ENCODE measurements at regions not wholly inside any gene's neighbourhood (a gene's known extent, or its start where the extent isn't known, plus 50 kb on each side); places are given as distances from the start of the nearest gene placed in this dataset.

- Mint-ChIP-seq H3K27ac (no peak overlapping the region), H3K4me3 (no peak overlapping the region), H3K27me3 (ENCODE audit: low read depth) (no peaks in the 10 kb centered on the region), H3K36me3 (no peaks in the 10 kb centered on the region), H3K9me3 (no peaks in the 10 kb centered on the region), H3K4me1 (no peaks in the 10 kb centered on the region)
- no peak for DNase-seq (ENCODE audit: low spot score in 2 of 2, unreplicated experiment in 2 of 2)
- TF ChIP-seq CTCF (IDR thresholded peaks at IDR 0.05; ENCODE audit: unreplicated experiment) = no peak
Observed at GRCh38 chr10:105650306-105650705, 1009.2 kb downstream of the SORCS3 start.

- Mint-ChIP-seq H3K27me3 (ENCODE audit: low read depth) (no peaks in the 10 kb centered on the region), H3K4me3 (no peak overlapping the region), H3K4me1 (no peaks in the 10 kb centered on the region), H3K9me3 (no peaks in the 10 kb centered on the region), H3K36me3 (no peaks in the 10 kb centered on the region), H3K27ac (no peak overlapping the region)
- no peak for TF ChIP-seq CTCF (IDR thresholded peaks at IDR 0.05; ENCODE audit: unreplicated experiment)
- no peak for DNase-seq (ENCODE audit: low spot score in 2 of 2, unreplicated experiment in 2 of 2)
Observed at GRCh38 chr10:105647354-105647753, 1006.3 kb downstream of the SORCS3 start.

GRCh38 chr10:105644978-105645377 lies 1003.9 kb downstream of the SORCS3 start:
- H3K9me3 Mint-ChIP-seq = no peaks in the 10 kb centered on the region
- H3K27ac Mint-ChIP-seq = no peak overlapping the region
- H3K27me3 Mint-ChIP-seq (ENCODE audit: low read depth) = no peaks in the 10 kb centered on the region
- no peaks in the 10 kb centered on the region for H3K36me3 Mint-ChIP-seq
- no peak for DNase-seq (ENCODE audit: low spot score in 2 of 2, unreplicated experiment in 2 of 2)
- H3K4me1 Mint-ChIP-seq = no peaks in the 10 kb centered on the region
- no peak overlapping the region for H3K4me3 Mint-ChIP-seq
- TF ChIP-seq CTCF (IDR thresholded peaks at IDR 0.05; ENCODE audit: unreplicated experiment) = no peak

GRCh38 chr10:105644559-105644958 lies 1003.5 kb downstream of the SORCS3 start:
- Mint-ChIP-seq H3K27ac (no peak overlapping the region), H3K9me3 (no peaks in the 10 kb centered on the region), H3K4me1 (no peaks in the 10 kb centered on the region), H3K27me3 (ENCODE audit: low read depth) (no peaks in the 10 kb centered on the region), H3K36me3 (no peaks in the 10 kb centered on the region), H3K4me3 (no peak overlapping the region)
- no peak for TF ChIP-seq CTCF (IDR thresholded peaks at IDR 0.05; ENCODE audit: unreplicated experiment)
- DNase-seq (ENCODE audit: low spot score in 2 of 2, unreplicated experiment in 2 of 2) = no peak

GRCh38 chr10:105644091-105644490 lies 1003.0 kb downstream of the SORCS3 start:
- H3K4me3 Mint-ChIP-seq = no peak overlapping the region
- H3K27ac Mint-ChIP-seq = no peak overlapping the region
- no peaks in the 10 kb centered on the region for H3K4me1 Mint-ChIP-seq
- no peak for TF ChIP-seq CTCF (IDR thresholded peaks at IDR 0.05; ENCODE audit: unreplicated experiment)
- H3K27me3 Mint-ChIP-seq (ENCODE audit: low read depth) = no peaks in the 10 kb centered on the region
- H3K9me3 Mint-ChIP-seq = no peaks in the 10 kb centered on the region
- no peak for DNase-seq (ENCODE audit: low spot score in 2 of 2, unreplicated experiment in 2 of 2)
- H3K36me3 Mint-ChIP-seq = no peaks in the 10 kb centered on the region

GRCh38 chr10:105643660-105644059 lies 1002.6 kb downstream of the SORCS3 start:
- no peaks in the 10 kb centered on the region for H3K36me3 Mint-ChIP-seq
- no peaks in the 10 kb centered on the region for H3K9me3 Mint-ChIP-seq
- no peaks in the 10 kb centered on the region for H3K27me3 Mint-ChIP-seq (ENCODE audit: low read depth)
- no peak overlapping the region for H3K27ac Mint-ChIP-seq
- H3K4me1 Mint-ChIP-seq = no peaks in the 10 kb centered on the region
- no peak for DNase-seq (ENCODE audit: low spot score in 2 of 2, unreplicated experiment in 2 of 2)
- H3K4me3 Mint-ChIP-seq = no peak overlapping the region
- no peak for TF ChIP-seq CTCF (IDR thresholded peaks at IDR 0.05; ENCODE audit: unreplicated experiment)

Data from mesothelial cell of epicardium (in vitro differentiated cells).